GM12878 (cell line): ENCODE measurements at regions not wholly inside any gene's neighbourhood (a gene's known extent, or its start where the extent isn't known, plus 50 kb on each side); places are given as distances from the start of the nearest gene placed in this dataset.

ENCODE experiments used
- ATF2 ChIP-seq: IDR thresholded peaks from 2 replicates; pipeline ENCODE4 v1.6.1; 2012; ENCODE audit warnings: low read length, inconsistent platforms
- MYC ChIP-seq: IDR thresholded peaks from 2 replicates; pipeline ENCODE4 v1.6.1; 2011; ENCODE audit warnings: mild to moderate bottlenecking, low read length, moderate library complexity, inconsistent platforms; ENCODE audit not compliant: insufficient read depth, insufficient replicate concordance, insufficient read length, severe bottlenecking
- NR2C2 ChIP-seq: IDR thresholded peaks from 2 replicates; pipeline ENCODE4 v1.6.1; 2011; ENCODE audit warnings: borderline replicate concordance, low read depth; ENCODE audit not compliant: control insufficient read depth, insufficient read length
- PKNOX1 ChIP-seq: fragments of 450-650 bp; IDR thresholded peaks from 2 replicates; pipeline ENCODE4 v1.6.1; 2016; ENCODE audit warnings: mild to moderate bottlenecking
- SMAD1 ChIP-seq: fragments of 450-650 bp; IDR thresholded peaks from 2 replicates; pipeline ENCODE4 v1.6.1; 2018; ENCODE audit warnings: mild to moderate bottlenecking, low read depth; ENCODE audit not compliant: partially characterized antibody
- ZNF687 ChIP-seq: fragments of 450-650 bp; IDR thresholded peaks from 2 replicates; pipeline ENCODE4 v1.6.1; 2017; ENCODE audit warnings: mild to moderate bottlenecking, moderate library complexity
- ZSCAN29 ChIP-seq: fragments of 450-650 bp; IDR thresholded peaks from 2 replicates; pipeline ENCODE4 v1.6.1; 2017; ENCODE audit warnings: mild to moderate bottlenecking, moderate library complexity

GRCh38 chr4:123787512-123788080 lies 391.0 kb downstream of the SPRY1 start (continued):
- no peak for TF ChIP-seq ZNF687
- TF ChIP-seq NR2C2, result no peak
- TF ChIP-seq MYC, result no peak
- TF ChIP-seq ZSCAN29, result no peak
- TF ChIP-seq PKNOX1, result no peak
- TF ChIP-seq ATF2, result no peak
- TF ChIP-seq SMAD1, result no peak
